Endodermal cell (in vitro differentiated cells): ENCODE measurements at regions not wholly inside any gene's neighbourhood (a gene's known extent, or its start where the extent isn't known, plus 50 kb on each side); places are given as distances from the start of the nearest gene placed in this dataset.

Experiments used
- DNase-seq: peaks from one replicate; pipeline ENCODE4 v3.0.0-alpha.2; 2017
- H3K27ac ChIP-seq: 2 replicates; pipeline ENCODE4 v1.5.1; 2013; ENCODE audit warnings: mild to moderate bottlenecking, low read depth, low read length, moderate library complexity
- H3K27me3 ChIP-seq: 2 replicates; pipeline ENCODE4 v1.6.1; 2013; ENCODE audit warnings: mild to moderate bottlenecking, low read length, moderate library complexity; ENCODE audit not compliant: insufficient read depth, control insufficient read depth, poor library complexity, severe bottlenecking
- H3K36me3 ChIP-seq: 2 replicates; pipeline ENCODE4 v1.7.0; 2013; ENCODE audit warnings: mild to moderate bottlenecking, low read length, moderate library complexity; ENCODE audit not compliant: control insufficient read depth, insufficient read depth
- H3K4me1 ChIP-seq: one replicate; pipeline ENCODE4 v1.7.0; 2013; ENCODE audit warnings: low read length; ENCODE audit not compliant: control insufficient read depth, insufficient read depth
- H3K4me3 ChIP-seq: 2 replicates; pipeline ENCODE4 v1.5.1; 2013; ENCODE audit warnings: mild to moderate bottlenecking, low read length, moderate library complexity
- H3K9ac ChIP-seq: 2 replicates; pipeline ENCODE4 v1.6.1; 2013; ENCODE audit warnings: mild to moderate bottlenecking, low read length, moderate library complexity; ENCODE audit not compliant: poor library complexity, severe bottlenecking; ENCODE audit errors: extremely low read depth
- H3K9me3 ChIP-seq: 2 replicates; pipeline ENCODE4 v1.6.1; 2013; ENCODE audit warnings: mild to moderate bottlenecking, low read length, moderate library complexity; ENCODE audit not compliant: control insufficient read depth
- H3K27ac Mint-ChIP-seq: 2 replicates; pipeline ENCODE4 v1.8.0; 2020; ENCODE audit warnings: mixed read lengths
- H3K27me3 Mint-ChIP-seq: 2 replicates; pipeline ENCODE4 v1.8.0; 2021; ENCODE audit warnings: mild to moderate bottlenecking, mixed read lengths; ENCODE audit not compliant: insufficient read depth
- H3K36me3 Mint-ChIP-seq: 2 replicates; pipeline ENCODE4 v1.8.0; 2020; ENCODE audit warnings: low read depth, mixed read lengths
- H3K4me1 Mint-ChIP-seq: 2 replicates; pipeline ENCODE4 v1.8.0; 2020; ENCODE audit warnings: mixed read lengths
- H3K4me3 Mint-ChIP-seq: 2 replicates; pipeline ENCODE4 v1.8.0; 2020; ENCODE audit warnings: mild to moderate bottlenecking, moderate library complexity, mixed read lengths
- H3K9me3 Mint-ChIP-seq: 2 replicates; pipeline ENCODE4 v1.8.0; 2020; ENCODE audit warnings: mild to moderate bottlenecking, mixed read lengths
- WGBS, 2 experiments: methylation state at CpG; one replicate each; pipeline versions ENCODE4 v1.1.5 to v1.1.7; 2013; ENCODE audit warnings: missing lambda C conversion rate in 2 of 2, mixed read lengths in 1 of 2; ENCODE audit not compliant: insufficient coverage in 1 of 2, insufficient read length in 1 of 2; 5-methylcytosine and 5-hydroxymethylcytosine counted together
- TF ChIP-seq, protein P1 (sequence below): fragments of 200-600 bp; sonication (generic); conservative IDR thresholded peaks from 2 replicates; pipeline ENCODE4 v1.5.0; 2021; ENCODE audit warnings: antibody characterized with exemption, mild to moderate bottlenecking

- H3K9me3 Mint-ChIP-seq: no peaks in the 10 kb centered on the region
- no peak overlapping the region for H3K9ac ChIP-seq
- H3K36me3 Mint-ChIP-seq: no peaks in the 10 kb centered on the region
- WGBS, 2 experiments: 45 to 61% methylated on average over 5 of the region's 5 CpGs
- H3K9me3 ChIP-seq: no peaks in the 10 kb centered on the region
- H3K27me3 ChIP-seq: no peaks in the 10 kb centered on the region
- TF ChIP-seq, protein P1, sequence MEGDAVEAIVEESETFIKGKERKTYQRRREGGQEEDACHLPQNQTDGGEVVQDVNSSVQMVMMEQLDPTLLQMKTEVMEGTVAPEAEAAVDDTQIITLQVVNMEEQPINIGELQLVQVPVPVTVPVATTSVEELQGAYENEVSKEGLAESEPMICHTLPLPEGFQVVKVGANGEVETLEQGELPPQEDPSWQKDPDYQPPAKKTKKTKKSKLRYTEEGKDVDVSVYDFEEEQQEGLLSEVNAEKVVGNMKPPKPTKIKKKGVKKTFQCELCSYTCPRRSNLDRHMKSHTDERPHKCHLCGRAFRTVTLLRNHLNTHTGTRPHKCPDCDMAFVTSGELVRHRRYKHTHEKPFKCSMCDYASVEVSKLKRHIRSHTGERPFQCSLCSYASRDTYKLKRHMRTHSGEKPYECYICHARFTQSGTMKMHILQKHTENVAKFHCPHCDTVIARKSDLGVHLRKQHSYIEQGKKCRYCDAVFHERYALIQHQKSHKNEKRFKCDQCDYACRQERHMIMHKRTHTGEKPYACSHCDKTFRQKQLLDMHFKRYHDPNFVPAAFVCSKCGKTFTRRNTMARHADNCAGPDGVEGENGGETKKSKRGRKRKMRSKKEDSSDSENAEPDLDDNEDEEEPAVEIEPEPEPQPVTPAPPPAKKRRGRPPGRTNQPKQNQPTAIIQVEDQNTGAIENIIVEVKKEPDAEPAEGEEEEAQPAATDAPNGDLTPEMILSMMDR: no peak
- no peak for DNase-seq
- no peak overlapping the region for H3K4me3 ChIP-seq
- no peak overlapping the region for H3K4me3 Mint-ChIP-seq
- no peaks in the 10 kb centered on the region for H3K4me1 Mint-ChIP-seq
- H3K4me1 ChIP-seq: peaks cover 10% of the 10 kb centered on the region
- H3K27me3 Mint-ChIP-seq: no peaks in the 10 kb centered on the region
- no peak overlapping the region for H3K27ac ChIP-seq
- no peak overlapping the region for H3K27ac Mint-ChIP-seq
- H3K36me3 ChIP-seq: no peaks in the 10 kb centered on the region
Measured at GRCh38 chr1:244161236-244161510, 110.1 kb downstream of the ZBTB18 start.

GRCh38 chr1:244162786-244163530 lies 111.9 kb downstream of the ZBTB18 start:
- Mint-ChIP-seq H3K27ac (peak overlapping the region; percentile 97), H3K27me3 (no peaks in the 10 kb centered on the region), H3K9me3 (no peaks in the 10 kb centered on the region), H3K4me1 (no peaks in the 10 kb centered on the region), H3K4me3 (no peak overlapping the region), H3K36me3 (no peaks in the 10 kb centered on the region)
- WGBS, 2 experiments: 91 to 99% methylated on average over 9 to 12 of the region's 12 CpGs
- Histone ChIP-seq H3K9me3 (no peaks in the 10 kb centered on the region), H3K4me1 (peaks cover 10% of the 10 kb centered on the region), H3K27ac (no peak overlapping the region), H3K27me3 (no peaks in the 10 kb centered on the region), H3K9ac (no peak overlapping the region), H3K4me3 (no peak overlapping the region), H3K36me3 (no peaks in the 10 kb centered on the region)
- TF ChIP-seq, protein P1: no peak
- DNase-seq: no peak

- H3K4me1 ChIP-seq: peaks cover 10% of the 10 kb centered on the region
- peak overlapping the region; percentile 29 for H3K9ac ChIP-seq
- no peak overlapping the region for H3K4me3 ChIP-seq
- H3K27ac ChIP-seq: peak overlapping the region; percentile 12
- Mint-ChIP-seq H3K27me3 (no peaks in the 10 kb centered on the region), H3K27ac (peak overlapping the region; percentile 97), H3K4me1 (no peaks in the 10 kb centered on the region), H3K36me3 (no peaks in the 10 kb centered on the region), H3K4me3 (no peak overlapping the region), H3K9me3 (no peaks in the 10 kb centered on the region)
- TF ChIP-seq, protein P1: no peak
- WGBS, 2 experiments: 64 to 72% methylated on average over 7 to 8 of the region's 8 CpGs
- no peaks in the 10 kb centered on the region for H3K36me3 ChIP-seq
- H3K9me3 ChIP-seq: no peaks in the 10 kb centered on the region
- no peaks in the 10 kb centered on the region for H3K27me3 ChIP-seq
- peak; percentile 73 for DNase-seq
Measured at GRCh38 chr1:244163861-244164510, 112.9 kb downstream of the ZBTB18 start.
